ENCODE measurements at regions not wholly inside any gene's neighbourhood (a gene's known extent, or its start where the extent isn't known, plus 50 kb on each side); places are given as distances from the start of the nearest gene placed in this dataset.

DNA sequence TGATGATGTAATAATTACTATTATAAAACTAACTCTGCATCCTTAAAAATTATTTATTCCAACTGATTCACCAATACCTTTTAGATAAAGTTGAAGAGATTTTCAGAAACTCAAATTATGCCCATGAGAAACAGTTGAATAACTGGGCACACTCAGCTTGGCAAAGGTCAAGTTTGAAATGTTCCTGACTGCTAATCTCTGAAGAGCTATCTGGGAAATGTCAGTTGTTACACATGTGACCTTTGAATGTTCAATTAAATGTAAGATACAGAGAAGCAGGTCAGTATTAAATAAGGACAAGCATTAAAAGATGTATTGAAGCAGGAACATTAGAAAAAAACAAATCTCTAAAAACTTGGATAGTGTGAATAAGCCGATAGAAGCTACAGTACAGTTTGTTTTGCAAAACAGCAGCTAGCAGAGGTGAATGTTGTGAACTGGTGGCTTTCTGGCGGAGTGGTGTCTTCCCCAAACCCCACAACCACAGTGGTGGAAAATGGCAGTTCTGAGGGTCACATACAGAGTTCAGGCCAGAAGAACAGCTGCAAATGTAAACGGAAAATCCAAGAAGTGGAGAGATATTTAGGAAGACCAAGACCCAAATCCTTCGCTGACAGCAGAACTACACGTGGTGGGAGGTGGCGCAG is 61.9 kb upstream of the SLC5A9 start:
- TF ChIP-seq, protein P1, sequence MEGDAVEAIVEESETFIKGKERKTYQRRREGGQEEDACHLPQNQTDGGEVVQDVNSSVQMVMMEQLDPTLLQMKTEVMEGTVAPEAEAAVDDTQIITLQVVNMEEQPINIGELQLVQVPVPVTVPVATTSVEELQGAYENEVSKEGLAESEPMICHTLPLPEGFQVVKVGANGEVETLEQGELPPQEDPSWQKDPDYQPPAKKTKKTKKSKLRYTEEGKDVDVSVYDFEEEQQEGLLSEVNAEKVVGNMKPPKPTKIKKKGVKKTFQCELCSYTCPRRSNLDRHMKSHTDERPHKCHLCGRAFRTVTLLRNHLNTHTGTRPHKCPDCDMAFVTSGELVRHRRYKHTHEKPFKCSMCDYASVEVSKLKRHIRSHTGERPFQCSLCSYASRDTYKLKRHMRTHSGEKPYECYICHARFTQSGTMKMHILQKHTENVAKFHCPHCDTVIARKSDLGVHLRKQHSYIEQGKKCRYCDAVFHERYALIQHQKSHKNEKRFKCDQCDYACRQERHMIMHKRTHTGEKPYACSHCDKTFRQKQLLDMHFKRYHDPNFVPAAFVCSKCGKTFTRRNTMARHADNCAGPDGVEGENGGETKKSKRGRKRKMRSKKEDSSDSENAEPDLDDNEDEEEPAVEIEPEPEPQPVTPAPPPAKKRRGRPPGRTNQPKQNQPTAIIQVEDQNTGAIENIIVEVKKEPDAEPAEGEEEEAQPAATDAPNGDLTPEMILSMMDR (conservative IDR thresholded peaks at IDR 0.05; ENCODE audit: low read length): no peak
- TF ChIP-seq EZH2phosphoT487 (IDR thresholded peaks at IDR 0.05; ENCODE audit: borderline replicate concordance, low read depth, low read length): no peak
